GM12864 (cell line): ENCODE measurements at regions not wholly inside any gene's neighbourhood (a gene's known extent, or its start where the extent isn't known, plus 50 kb on each side); places are given as distances from the start of the nearest gene placed in this dataset.

Experiments used
- DNase-seq: peaks from one replicate; pipeline ENCODE4 v3.0.0-alpha.2; 2011; ENCODE audit warnings: low read depth
- H3K4me3 ChIP-seq: 2 replicates; pipeline ENCODE4 v1.5.1; 2011; ENCODE audit warnings: mild to moderate bottlenecking, low read depth, low read length, control low read depth
- TF ChIP-seq, protein P1 (sequence below): IDR thresholded peaks from 2 replicates; pipeline ENCODE4 v1.5.1; 2011; ENCODE audit warnings: low read depth, mild to moderate bottlenecking, moderate library complexity, low read length, control low read depth, inconsistent platforms; ENCODE audit errors: missing control alignments

DNA sequence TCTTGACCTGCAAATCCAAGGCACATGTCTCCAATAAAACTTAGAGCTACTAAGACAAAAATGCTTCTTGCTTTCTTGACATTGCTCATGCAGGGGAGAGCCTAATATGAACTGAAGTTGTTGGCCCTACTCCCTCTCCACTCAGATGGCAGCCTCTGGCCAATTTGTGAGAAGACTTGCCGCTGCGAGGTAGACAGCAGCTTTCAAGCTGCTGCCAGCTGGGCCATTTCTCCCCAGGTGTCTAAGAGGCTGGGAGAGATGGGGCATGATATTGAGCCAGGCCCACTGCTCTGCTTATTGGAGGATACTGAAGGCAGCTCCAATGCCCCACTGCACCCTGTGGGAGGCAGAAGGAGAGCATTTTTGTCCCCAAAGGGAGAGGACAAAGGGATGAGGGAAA is 380.5 kb downstream of the RASEF start:
- H3K4me3 ChIP-seq = no peak overlapping the region
- TF ChIP-seq, protein P1, sequence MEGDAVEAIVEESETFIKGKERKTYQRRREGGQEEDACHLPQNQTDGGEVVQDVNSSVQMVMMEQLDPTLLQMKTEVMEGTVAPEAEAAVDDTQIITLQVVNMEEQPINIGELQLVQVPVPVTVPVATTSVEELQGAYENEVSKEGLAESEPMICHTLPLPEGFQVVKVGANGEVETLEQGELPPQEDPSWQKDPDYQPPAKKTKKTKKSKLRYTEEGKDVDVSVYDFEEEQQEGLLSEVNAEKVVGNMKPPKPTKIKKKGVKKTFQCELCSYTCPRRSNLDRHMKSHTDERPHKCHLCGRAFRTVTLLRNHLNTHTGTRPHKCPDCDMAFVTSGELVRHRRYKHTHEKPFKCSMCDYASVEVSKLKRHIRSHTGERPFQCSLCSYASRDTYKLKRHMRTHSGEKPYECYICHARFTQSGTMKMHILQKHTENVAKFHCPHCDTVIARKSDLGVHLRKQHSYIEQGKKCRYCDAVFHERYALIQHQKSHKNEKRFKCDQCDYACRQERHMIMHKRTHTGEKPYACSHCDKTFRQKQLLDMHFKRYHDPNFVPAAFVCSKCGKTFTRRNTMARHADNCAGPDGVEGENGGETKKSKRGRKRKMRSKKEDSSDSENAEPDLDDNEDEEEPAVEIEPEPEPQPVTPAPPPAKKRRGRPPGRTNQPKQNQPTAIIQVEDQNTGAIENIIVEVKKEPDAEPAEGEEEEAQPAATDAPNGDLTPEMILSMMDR = no peak
- no peak for DNase-seq

DNA sequence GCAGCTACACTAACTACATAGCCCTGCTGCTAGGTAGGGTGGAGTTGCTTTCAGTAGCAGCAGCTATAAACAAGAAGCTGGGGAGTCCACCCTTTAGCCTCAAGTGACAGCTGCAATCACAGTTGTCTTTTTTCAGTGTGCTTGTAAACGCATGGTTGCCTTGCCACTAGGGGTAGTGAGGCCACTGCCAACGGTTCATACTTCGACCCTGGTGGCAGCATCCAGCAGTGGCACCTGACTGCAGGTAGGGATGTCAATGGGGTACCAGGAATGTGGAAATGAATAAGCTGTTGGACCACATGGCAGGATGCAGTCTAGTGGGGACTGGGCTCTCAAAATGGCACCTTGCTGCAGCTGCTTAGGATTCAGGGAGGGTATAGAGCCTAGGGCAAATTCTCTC is 367.2 kb downstream of the RASEF start:
- no peak for DNase-seq
- TF ChIP-seq, protein P1 = no peak
- H3K4me3 ChIP-seq = no peak overlapping the region

DNA sequence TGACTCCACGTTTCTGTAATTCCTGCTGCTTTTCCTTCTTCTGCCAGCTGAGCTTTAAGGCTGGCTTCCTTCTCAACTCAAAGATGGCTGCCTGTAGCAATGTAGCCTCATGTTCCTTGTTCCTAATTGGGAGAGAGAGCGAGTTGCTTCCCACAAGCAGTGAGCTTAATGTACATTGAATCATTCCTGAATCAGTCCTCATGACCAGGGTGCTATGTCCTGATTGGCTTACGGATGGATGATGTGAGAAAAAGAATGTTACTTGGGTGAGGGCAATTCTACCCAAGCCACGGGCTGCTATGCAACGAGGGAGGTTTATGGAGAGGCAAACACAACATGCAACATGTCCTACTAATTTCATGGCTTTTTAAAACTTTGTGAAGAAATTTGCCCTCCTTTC is 356.2 kb downstream of the RASEF start:
- TF ChIP-seq, protein P1 = no peak
- DNase-seq = no peak
- no peak overlapping the region for H3K4me3 ChIP-seq

DNA sequence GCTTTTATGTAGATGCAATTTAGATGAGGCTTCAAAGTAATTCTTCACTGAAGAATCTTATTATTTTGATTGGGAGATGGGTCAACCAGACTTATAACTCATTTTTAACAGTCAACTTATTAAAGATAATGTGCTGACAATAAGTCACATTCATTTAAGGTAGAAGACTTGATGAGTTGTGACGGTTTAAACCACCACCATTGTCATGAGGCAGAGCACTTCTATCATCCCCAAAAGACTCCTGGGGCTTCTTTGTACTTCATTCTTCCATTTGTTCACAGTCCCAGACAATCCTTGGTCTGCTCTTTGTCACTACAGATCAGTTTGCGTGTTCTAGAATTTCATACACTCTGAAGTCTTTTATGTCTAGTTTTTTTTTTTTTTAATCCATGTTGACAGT is 346.1 kb downstream of the RASEF start:
- TF ChIP-seq, protein P1 = no peak
- no peak overlapping the region for H3K4me3 ChIP-seq
- no peak for DNase-seq

DNA sequence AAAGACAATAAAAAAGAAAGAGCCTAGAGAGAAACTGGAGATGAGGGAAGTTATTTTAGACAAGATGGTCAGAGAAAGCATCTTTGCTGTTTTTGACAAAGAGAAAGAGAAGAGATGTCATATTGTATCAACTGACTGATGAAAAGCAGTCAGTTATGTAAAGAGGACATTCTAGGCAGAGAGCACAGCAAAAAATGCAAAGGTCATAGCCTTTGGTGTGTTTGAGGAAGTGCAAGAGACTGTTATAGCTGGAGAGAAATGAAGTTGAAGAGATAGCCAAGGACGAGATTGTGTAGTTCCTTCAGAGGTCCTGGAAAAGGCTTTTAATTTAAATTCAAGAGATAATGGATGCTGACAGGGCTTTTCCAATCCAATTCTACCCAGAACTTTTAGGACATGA is 342.4 kb downstream of the RASEF start:
- H3K4me3 ChIP-seq = no peak overlapping the region
- TF ChIP-seq, protein P1 = no peak
- no peak for DNase-seq

DNA sequence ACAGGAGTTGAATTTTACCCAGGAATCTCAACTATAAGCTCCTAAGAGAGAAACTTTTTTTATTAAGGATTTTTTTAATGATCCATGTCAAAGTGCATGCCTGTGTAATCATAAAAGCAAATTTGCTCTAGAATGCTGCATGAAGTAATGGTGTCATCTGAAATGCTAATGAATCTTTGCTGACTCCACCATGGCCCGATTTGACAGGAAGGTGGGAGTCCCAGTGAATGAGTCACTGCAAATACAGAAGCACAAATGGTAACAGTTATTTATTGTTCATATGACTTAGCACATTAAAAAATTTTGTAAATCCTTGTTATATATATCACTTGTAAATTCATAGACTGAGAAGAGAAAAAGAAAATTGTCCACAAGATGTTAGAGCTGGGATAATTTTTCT is 341.3 kb downstream of the RASEF start:
- TF ChIP-seq, protein P1 = no peak
- no peak for DNase-seq
- no peak overlapping the region for H3K4me3 ChIP-seq

DNA sequence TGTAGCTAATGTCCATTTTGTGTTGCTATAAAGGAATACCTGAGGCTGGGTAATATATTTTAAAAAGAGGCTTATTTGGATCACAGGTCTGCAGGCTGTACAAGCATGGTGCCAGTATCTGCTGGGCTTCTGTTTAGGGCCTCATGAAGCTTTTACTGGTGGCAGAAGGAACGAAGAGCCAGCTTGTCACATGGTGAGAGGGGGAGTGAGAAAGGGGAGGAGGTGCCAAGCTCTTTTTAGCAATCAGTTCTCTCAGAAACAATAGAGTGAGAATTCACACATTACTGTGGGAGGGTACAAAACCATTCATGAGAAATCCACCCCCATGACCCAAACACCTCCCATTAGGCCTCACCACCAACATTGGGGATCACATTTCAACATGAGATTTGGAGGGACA is 340.9 kb downstream of the RASEF start:
- no peak for DNase-seq
- no peak overlapping the region for H3K4me3 ChIP-seq
- TF ChIP-seq, protein P1 = no peak
